Liver (tissue), 8 donors: ENCODE measurements at regions not wholly inside any gene's neighbourhood (a gene's known extent, or its start where the extent isn't known, plus 50 kb on each side); places are given as distances from the start of the nearest gene placed in this dataset.

Source experiments
- DNase-seq: peaks from one replicate; pipeline ENCODE4 v3.0.0-alpha.2; 2017; ENCODE audit warnings: low spot score
- H3K27ac ChIP-seq, 2 donors: one replicate each; pipeline ENCODE4 v1.7.0; 2013; ENCODE audit warnings: inconsistent platforms in 2 of 2, low read length in 2 of 2, control low read depth in 1 of 2, low read depth in 1 of 2, mild to moderate bottlenecking in 1 of 2
- H3K27me3 ChIP-seq, 4 donors: one replicate each; pipeline versions ENCODE4 v1.6.1 to v1.7.0; 2013; ENCODE audit warnings: low read length in 3 of 4, inconsistent platforms in 1 of 4, mild to moderate bottlenecking in 1 of 4, moderate library complexity in 1 of 4; ENCODE audit not compliant: control insufficient read depth in 4 of 4, insufficient read depth in 4 of 4
- H3K36me3 ChIP-seq, 4 donors: one replicate each; pipeline versions ENCODE4 v1.6.1 to v1.7.0; 2013; ENCODE audit warnings: low read length in 3 of 4, mild to moderate bottlenecking in 3 of 4, low read depth in 1 of 4, moderate library complexity in 1 of 4; ENCODE audit not compliant: control insufficient read depth in 4 of 4, insufficient read depth in 3 of 4
- H3K4me1 ChIP-seq, 4 donors: one replicate each; pipeline versions ENCODE4 v1.6.1 to v1.7.0; 2013; ENCODE audit warnings: low read length in 3 of 4, mild to moderate bottlenecking in 3 of 4, moderate library complexity in 1 of 4; ENCODE audit not compliant: control insufficient read depth in 4 of 4, insufficient read depth in 4 of 4
- H3K4me3 ChIP-seq, 3 donors: one replicate each; pipeline versions ENCODE4 v1.6.1 to v1.7.0; 2013; ENCODE audit warnings: low read length in 3 of 3, control low read depth in 1 of 3, low read depth in 1 of 3, mild to moderate bottlenecking in 1 of 3
- H3K9ac ChIP-seq, 2 donors: one replicate each; pipeline ENCODE4 v1.7.0; 2013; ENCODE audit warnings: low read length in 2 of 2, mild to moderate bottlenecking in 2 of 2, moderate library complexity in 2 of 2, control low read depth in 1 of 2, low read depth in 1 of 2
- H3K9me3 ChIP-seq, 4 donors: one replicate each; pipeline versions ENCODE4 v1.6.1 to v1.7.0; 2013; ENCODE audit warnings: low read length in 3 of 4; ENCODE audit not compliant: control insufficient read depth in 4 of 4
- ATF3 ChIP-seq: IDR thresholded peaks from 2 replicates; pipeline ENCODE4 v1.6.1; 2016; ENCODE audit warnings: antibody characterized with exemption
- CTCF ChIP-seq: fragments of 150-350 bp; IDR thresholded peaks from 2 replicates; pipeline ENCODE4 v1.5.1; 2017; ENCODE audit warnings: improper control_type of control experiment, low read depth, low read length; ENCODE audit not compliant: missing input control
- EGR1 ChIP-seq, 2 donors: IDR thresholded peaks; 2 replicates each; pipeline ENCODE4 v1.6.1; 2016 to 2018; ENCODE audit warnings: antibody characterized with exemption in 2 of 2, low read depth in 2 of 2
- FOXA1 ChIP-seq: IDR thresholded peaks from 2 replicates; pipeline ENCODE4 v1.6.1; 2016; ENCODE audit warnings: antibody characterized with exemption
- FOXA2 ChIP-seq: IDR thresholded peaks from 2 replicates; pipeline ENCODE4 v1.6.1; 2016; ENCODE audit warnings: antibody characterized with exemption
- GABPA ChIP-seq, 2 donors: IDR thresholded peaks in 1 of 2; conservative IDR thresholded peaks in 1 of 2; 2 replicates each; pipeline ENCODE4 v1.6.1; 2016; ENCODE audit warnings: antibody characterized with exemption in 2 of 2, mild to moderate bottlenecking in 1 of 2, moderate library complexity in 1 of 2
- HNF4A ChIP-seq, 2 donors: conservative IDR thresholded peaks; 2 replicates each; pipeline ENCODE4 v1.6.1; 2016; ENCODE audit warnings: antibody characterized with exemption in 2 of 2, mild to moderate bottlenecking in 2 of 2
- HNF4G ChIP-seq: IDR thresholded peaks from 2 replicates; pipeline ENCODE4 v1.6.1; 2016; ENCODE audit warnings: antibody characterized with exemption
- JUND ChIP-seq, 2 donors: IDR thresholded peaks; 2 replicates each; pipeline ENCODE4 v1.6.1; 2016; ENCODE audit warnings: antibody characterized with exemption in 2 of 2
- MAX ChIP-seq: IDR thresholded peaks from 2 replicates; pipeline ENCODE4 v1.6.1; 2016; ENCODE audit warnings: antibody characterized with exemption
- NR2F2 ChIP-seq: IDR thresholded peaks from 2 replicates; pipeline ENCODE4 v1.6.1; 2016; ENCODE audit warnings: antibody characterized with exemption
- RAD21 ChIP-seq, 2 donors: IDR thresholded peaks; 2 replicates each; pipeline ENCODE4 v1.6.1; 2016; ENCODE audit warnings: antibody characterized with exemption in 2 of 2, mild to moderate bottlenecking in 2 of 2
- REST ChIP-seq: IDR thresholded peaks from 2 replicates; pipeline ENCODE4 v1.6.1; 2016; ENCODE audit warnings: antibody characterized with exemption, mild to moderate bottlenecking
- RXRA ChIP-seq, 2 donors: IDR thresholded peaks; 2 replicates each; pipeline ENCODE4 v1.6.1; 2017 to 2018; ENCODE audit warnings: antibody characterized with exemption in 2 of 2, mild to moderate bottlenecking in 1 of 2
- SP1 ChIP-seq: IDR thresholded peaks from 2 replicates; pipeline ENCODE4 v1.6.1; 2018; ENCODE audit warnings: antibody characterized with exemption, mild to moderate bottlenecking
- TAF1 ChIP-seq: conservative IDR thresholded peaks from 2 replicates; pipeline ENCODE4 v1.6.1; 2016; ENCODE audit warnings: antibody characterized with exemption, mild to moderate bottlenecking
- YY1 ChIP-seq: IDR thresholded peaks from 2 replicates; pipeline ENCODE4 v1.6.1; 2016; ENCODE audit warnings: antibody characterized with exemption, mild to moderate bottlenecking
- ZBTB33 ChIP-seq: IDR thresholded peaks from 2 replicates; pipeline ENCODE4 v1.6.1; 2016; ENCODE audit warnings: antibody characterized with exemption
- WGBS: extraction: QIAGEN DNeasy Blood & Tissue Kit; methylation state at CpG from one replicate; pipeline ENCODE4 v1.1.7; 2013; 5-methylcytosine and 5-hydroxymethylcytosine counted together
- donor health status: healthy.
- donor health status: healthy.
- donor health status: healthy.
- donor health status: healthy.
- donor health status: healthy.

GRCh38 chr11:113567867-113568544 lies 92.8 kb upstream of the DRD2 start:
- Histone ChIP-seq H3K27me3 (peaks cover 0 to 6% (median 2%) of the 10 kb centered on the region in 4 donors), H3K4me1 (no peaks in the 10 kb centered on the region), H3K9ac (no peak overlapping the region), H3K9me3 (no peaks in the 10 kb centered on the region), H3K4me3 (no peak overlapping the region), H3K36me3 (no peaks in the 10 kb centered on the region), H3K27ac (no peak overlapping the region)
- DNase-seq = no peak
- no peak for TF ChIP-seq YY1
- no peak for TF ChIP-seq NR2F2
- TF ChIP-seq TAF1 = no peak
- 58% methylated on average over 11 of the region's 11 CpGs for WGBS

- H3K9ac ChIP-seq = no peak overlapping the region
- H3K36me3 ChIP-seq = no peaks in the 10 kb centered on the region
- no peak overlapping the region for H3K4me3 ChIP-seq
- peaks cover 0 to 6% (median 2%) of the 10 kb centered on the region in 4 donors for H3K27me3 ChIP-seq
- DNase-seq = no peak
- whole genome bisulfite sequencing = 75% methylated on average over 7 of the region's 7 CpGs
- no peaks in the 10 kb centered on the region for H3K9me3 ChIP-seq
- H3K27ac ChIP-seq = no peak overlapping the region
- H3K4me1 ChIP-seq = no peaks in the 10 kb centered on the region
- TF ChIP-seq FOXA2 (no peak), GABPA (IDR thresholded peaks at IDR 0.05 in 1 of 2, conservative IDR thresholded peaks at IDR 0.05 in 1 of 2) (no peak), TAF1 (no peak), MAX (no peak), EGR1 (IDR thresholded peaks at IDR 0.05; ENCODE audit: low read depth in 2 of 2) (no peak), YY1 (no peak)
Observed at GRCh38 chr11:113567097-113567496, 91.9 kb upstream of the DRD2 start.

GRCh38 chr11:113564527-113565130 lies 89.4 kb upstream of the DRD2 start:
- Histone ChIP-seq H3K27ac (no peak overlapping the region), H3K9ac (no peak overlapping the region), H3K4me3 (no peak overlapping the region), H3K27me3 (peaks cover 0 to 6% (median 2%) of the 10 kb centered on the region in 4 donors), H3K4me1 (no peaks in the 10 kb centered on the region), H3K9me3 (no peaks in the 10 kb centered on the region), H3K36me3 (no peaks in the 10 kb centered on the region)
- WGBS = 66% methylated on average over 4 of the region's 4 CpGs
- TF ChIP-seq NR2F2 (no peak), MAX (no peak), RXRA (IDR thresholded peaks at IDR 0.05) (no peak), JUND (IDR thresholded peaks at IDR 0.05) (no peak), FOXA1 (no peak), GABPA (IDR thresholded peaks at IDR 0.05 in 1 of 2, conservative IDR thresholded peaks at IDR 0.05 in 1 of 2) (no peak), RAD21 (IDR thresholded peaks at IDR 0.05) (no peak), REST (no peak), EGR1 (IDR thresholded peaks at IDR 0.05; ENCODE audit: low read depth in 2 of 2) (no peak), ZBTB33 (no peak), YY1 (no peak), ATF3 (no peak), HNF4A (conservative IDR thresholded peaks at IDR 0.05) (no peak), FOXA2 (no peak), TAF1 (no peak), HNF4G (no peak), SP1 (no peak), CTCF (no peak)
- no peak for DNase-seq
